Subcutaneous abdominal adipose tissue (tissue), 5 donors: ENCODE measurements at regions not wholly inside any gene's neighbourhood (a gene's known extent, or its start where the extent isn't known, plus 50 kb on each side); places are given as distances from the start of the nearest gene placed in this dataset.

ENCODE experiments used
- H3K27ac ChIP-seq: one replicate; pipeline ENCODE4 v1.7.0; 2013; ENCODE audit warnings: low read depth, mild to moderate bottlenecking, inconsistent platforms, low read length, moderate library complexity
- H3K27me3 ChIP-seq, 5 donors: one replicate each; pipeline ENCODE4 v1.7.0; 2013; ENCODE audit warnings: low read length in 5 of 5, inconsistent platforms in 1 of 5; ENCODE audit not compliant: control insufficient read depth in 5 of 5, insufficient read depth in 4 of 5
- H3K36me3 ChIP-seq, 5 donors: one replicate each; pipeline ENCODE4 v1.7.0; 2013; ENCODE audit warnings: low read length in 5 of 5; ENCODE audit not compliant: control insufficient read depth in 5 of 5, insufficient read depth in 5 of 5
- H3K4me1 ChIP-seq, 5 donors: one replicate each; pipeline ENCODE4 v1.7.0; 2013; ENCODE audit warnings: low read length in 5 of 5, mild to moderate bottlenecking in 3 of 5, moderate library complexity in 1 of 5; ENCODE audit not compliant: control insufficient read depth in 5 of 5, insufficient read depth in 5 of 5
- H3K4me3 ChIP-seq, 5 donors: one replicate each; pipeline ENCODE4 v1.7.0; 2013; ENCODE audit warnings: low read length in 5 of 5, low read depth in 1 of 5
- H3K9ac ChIP-seq, 5 donors: one replicate each; pipeline ENCODE4 v1.7.0; 2013; ENCODE audit warnings: low read length in 5 of 5, mild to moderate bottlenecking in 4 of 5, moderate library complexity in 3 of 5
- H3K9me3 ChIP-seq, 5 donors: one replicate each; pipeline ENCODE4 v1.7.0; 2013; ENCODE audit warnings: low read length in 5 of 5; ENCODE audit not compliant: control insufficient read depth in 5 of 5
- donor health status: healthy.
- donor health status: healthy.
- donor health status: healthy.
- donor health status: healthy.
- donor health status: healthy.

DNA sequence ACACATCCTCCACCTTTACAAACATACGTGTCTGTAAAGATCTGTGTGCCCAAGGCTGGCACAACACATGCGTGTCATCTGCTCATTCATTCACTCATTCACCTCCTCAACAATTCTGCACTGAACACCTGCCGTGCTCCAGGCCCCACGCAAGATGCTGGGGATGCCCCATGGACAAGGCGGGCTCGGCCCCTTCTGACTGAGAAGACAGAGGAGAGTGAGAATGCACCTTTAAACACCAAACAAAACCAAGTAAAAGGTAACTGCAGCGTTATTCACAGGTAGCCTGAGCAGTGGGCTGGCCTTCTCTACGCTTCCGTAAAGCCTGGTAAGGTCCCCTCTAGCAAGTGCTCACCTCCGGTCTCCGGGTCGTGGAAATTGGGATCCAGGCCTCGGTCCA lies 142.8 kb downstream of the SHANK2 start:
- no peak overlapping the region for H3K9ac ChIP-seq
- H3K4me3 ChIP-seq, result no peak overlapping the region
- no peak overlapping the region for H3K27ac ChIP-seq
- no peaks in the 10 kb centered on the region for H3K9me3 ChIP-seq
- no peaks in the 10 kb centered on the region for H3K36me3 ChIP-seq
- H3K4me1 ChIP-seq, result peaks cover 0 to 4% (median 0%) of the 10 kb centered on the region in 5 donors
- peaks cover 21 to 46% (median 36%) of the 10 kb centered on the region in 5 donors for H3K27me3 ChIP-seq

DNA sequence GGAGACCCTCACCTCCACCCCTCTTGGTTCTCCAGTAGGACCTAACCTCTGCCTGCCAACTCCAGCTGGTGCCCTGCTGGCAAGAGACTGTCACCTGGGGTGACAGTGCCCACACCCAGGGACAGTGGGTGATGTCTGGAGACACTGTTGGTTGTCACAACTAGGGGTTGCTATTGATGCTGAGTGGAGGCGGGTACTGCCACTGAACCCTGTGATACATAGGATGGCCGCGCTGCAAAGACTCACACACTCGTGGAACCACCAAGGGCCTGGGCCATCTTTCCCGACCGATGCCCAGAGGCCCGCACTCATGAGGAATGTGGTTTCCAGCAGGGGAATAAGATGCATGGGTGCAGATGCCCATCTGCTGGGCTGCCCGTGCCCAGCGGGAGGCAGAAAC lies 143.2 kb downstream of the SHANK2 start:
- Histone ChIP-seq H3K36me3 (no peaks in the 10 kb centered on the region), H3K4me3 (no peak overlapping the region), H3K4me1 (peaks cover 0 to 4% (median 0%) of the 10 kb centered on the region in 5 donors), H3K9ac (no peak overlapping the region), H3K9me3 (no peaks in the 10 kb centered on the region), H3K27me3 (peaks cover 21 to 46% (median 36%) of the 10 kb centered on the region in 5 donors), H3K27ac (no peak overlapping the region)

DNA sequence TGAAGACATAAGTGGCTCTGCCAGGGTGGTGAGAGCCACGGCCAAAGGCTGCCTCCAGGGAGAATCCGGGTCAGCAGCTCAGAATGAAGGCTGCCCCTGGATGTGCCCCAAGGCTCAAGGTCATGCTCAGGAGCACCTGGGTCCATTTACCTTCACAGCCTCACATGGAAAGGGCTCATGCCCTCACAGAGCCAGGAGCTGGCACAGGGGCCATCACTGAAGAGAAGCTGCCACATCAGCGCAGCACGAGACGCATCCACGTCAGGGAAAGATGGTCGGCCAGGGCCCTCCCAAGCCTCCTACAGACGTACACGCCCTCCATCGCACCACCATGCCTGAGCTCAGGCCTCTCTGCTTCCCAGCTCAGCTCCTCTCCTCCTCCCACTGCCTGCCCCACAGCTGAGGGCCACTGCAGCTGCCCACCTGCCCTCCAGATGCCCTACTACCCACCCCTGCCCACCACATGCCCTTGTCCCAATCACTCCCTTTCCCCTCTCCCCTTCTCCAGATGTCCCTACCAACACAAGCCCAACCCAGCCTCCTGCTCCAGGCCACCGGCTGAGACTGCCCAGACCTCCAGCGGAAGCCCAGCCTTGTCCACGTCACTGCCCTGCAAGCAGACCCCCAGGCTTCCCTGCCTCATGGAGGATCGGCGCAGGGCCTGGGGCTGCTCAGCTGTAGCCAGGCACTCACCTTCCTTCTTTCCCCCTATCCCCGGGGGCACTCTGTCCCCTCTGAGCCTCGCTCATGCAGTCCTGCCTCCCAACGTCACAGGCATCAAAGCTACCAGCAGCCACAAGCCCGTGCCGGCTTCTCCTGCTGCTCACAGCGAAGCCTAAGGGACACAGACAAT lies 144.1 kb downstream of the SHANK2 start:
- Histone ChIP-seq H3K27ac (no peak overlapping the region), H3K36me3 (no peaks in the 10 kb centered on the region), H3K4me1 (peaks cover 0 to 4% (median 2%) of the 10 kb centered on the region in 5 donors), H3K27me3 (peaks cover 21 to 44% (median 34%) of the 10 kb centered on the region in 5 donors), H3K9me3 (no peaks in the 10 kb centered on the region), H3K9ac (no peak overlapping the region), H3K4me3 (no peak overlapping the region)

GRCh38 chr11:71106671-71107070 lies 145.7 kb downstream of the SHANK2 start:
- Histone ChIP-seq H3K36me3 (no peaks in the 10 kb centered on the region), H3K27me3 (peaks cover 18 to 32% (median 25%) of the 10 kb centered on the region in 5 donors), H3K27ac (no peak overlapping the region), H3K9me3 (no peaks in the 10 kb centered on the region), H3K4me3 (no peak overlapping the region), H3K4me1 (peaks cover 0 to 8% (median 4%) of the 10 kb centered on the region in 5 donors), H3K9ac (no peak overlapping the region)

GRCh38 chr11:71103266-71103665 lies 149.1 kb downstream of the SHANK2 start:
- peaks cover 0 to 8% (median 4%) of the 10 kb centered on the region in 5 donors for H3K4me1 ChIP-seq
- no peak overlapping the region for H3K27ac ChIP-seq
- no peaks in the 10 kb centered on the region for H3K36me3 ChIP-seq
- no peak overlapping the region for H3K4me3 ChIP-seq
- peaks cover 6 to 18% (median 11%) of the 10 kb centered on the region in 5 donors for H3K27me3 ChIP-seq
- peaks cover 0 to 4% (median 0%) of the 10 kb centered on the region in 5 donors for H3K9me3 ChIP-seq
- H3K9ac ChIP-seq, result no peak overlapping the region

GRCh38 chr11:71102251-71102995 lies 150.0 kb downstream of the SHANK2 start:
- Histone ChIP-seq H3K9ac (no peak overlapping the region), H3K4me1 (peaks cover 0 to 8% (median 3%) of the 10 kb centered on the region in 5 donors), H3K9me3 (peaks cover 0 to 5% (median 0%) of the 10 kb centered on the region in 5 donors), H3K27me3 (peaks cover 5 to 18% (median 9%) of the 10 kb centered on the region in 5 donors), H3K36me3 (no peaks in the 10 kb centered on the region), H3K27ac (no peak overlapping the region), H3K4me3 (no peak overlapping the region)

- H3K4me3 ChIP-seq, result no peak overlapping the region
Observed at GRCh38 chr11:71101606-71102005, 150.8 kb downstream of the SHANK2 start.

DNA sequence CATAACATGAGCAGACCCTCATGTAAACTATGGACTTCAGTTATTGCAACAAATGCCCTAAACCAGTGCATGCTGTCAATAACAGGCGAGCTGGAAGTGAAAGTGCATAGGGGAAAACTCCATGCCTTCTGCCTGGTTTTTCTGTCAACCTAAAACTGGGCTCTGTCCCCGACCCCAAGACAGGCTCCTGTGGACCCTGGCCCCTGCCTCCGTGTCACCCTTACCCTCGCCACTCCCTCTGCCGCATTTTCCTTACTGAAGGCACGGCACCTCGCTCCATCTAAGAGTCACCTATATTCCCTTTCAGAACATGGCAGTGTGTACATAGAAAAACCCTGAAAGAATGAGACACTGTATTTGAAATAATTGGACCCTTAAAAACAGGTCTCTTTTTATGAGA lies 151.3 kb downstream of the SHANK2 start:
- Histone ChIP-seq H3K9ac (no peak overlapping the region), H3K27me3 (peaks cover 8 to 19% (median 9%) of the 10 kb centered on the region in 5 donors), H3K27ac (no peak overlapping the region)

More at GRCh38 chr11:71101606-71102005, 150.8 kb downstream of the SHANK2 start:
- Histone ChIP-seq H3K4me1 (peaks cover 0 to 8% (median 0%) of the 10 kb centered on the region in 5 donors), H3K9me3 (peaks cover 0 to 5% (median 0%) of the 10 kb centered on the region in 5 donors), H3K9ac (no peak overlapping the region), H3K36me3 (no peaks in the 10 kb centered on the region), H3K27ac (no peak overlapping the region), H3K27me3 (peaks cover 5 to 19% (median 9%) of the 10 kb centered on the region in 5 donors)

GRCh38 chr11:71098776-71099175 lies 153.6 kb downstream of the SHANK2 start:
- H3K36me3 ChIP-seq, result no peaks in the 10 kb centered on the region
- H3K27ac ChIP-seq, result no peak overlapping the region
- peaks cover 0 to 5% (median 0%) of the 10 kb centered on the region in 5 donors for H3K9me3 ChIP-seq
- H3K4me3 ChIP-seq, result no peak overlapping the region
- H3K4me1 ChIP-seq, result peaks cover 0 to 8% (median 0%) of the 10 kb centered on the region in 5 donors
- peaks cover 6 to 18% (median 9%) of the 10 kb centered on the region in 5 donors for H3K27me3 ChIP-seq
- no peak overlapping the region for H3K9ac ChIP-seq

More for the DNA sequence above, 151.3 kb downstream of the SHANK2 start:
- H3K36me3 ChIP-seq, result no peaks in the 10 kb centered on the region
- H3K9me3 ChIP-seq, result peaks cover 0 to 5% (median 0%) of the 10 kb centered on the region in 5 donors
- H3K4me3 ChIP-seq, result no peak overlapping the region
- H3K4me1 ChIP-seq, result peaks cover 0 to 8% (median 0%) of the 10 kb centered on the region in 5 donors
